NB4 (cell line): ENCODE measurements at regions not wholly inside any gene's neighbourhood (a gene's known extent, or its start where the extent isn't known, plus 50 kb on each side); places are given as distances from the start of the nearest gene placed in this dataset.

Source experiments
- DNase-seq: peaks from one replicate; pipeline ENCODE4 v3.0.0; 2010; ENCODE audit warnings: low read depth
- H3K4me3 ChIP-seq: one replicate; pipeline ENCODE4 v1.5.1; 2011; ENCODE audit warnings: mild to moderate bottlenecking, low read depth, low read length, moderate library complexity
- MYC ChIP-seq: IDR thresholded peaks from 2 replicates; pipeline ENCODE4 v1.6.1; 2011; ENCODE audit warnings: low read depth, low read length
- POLR2A ChIP-seq: IDR thresholded peaks from 2 replicates; pipeline ENCODE4 v1.6.1; 2011; ENCODE audit warnings: mild to moderate bottlenecking; ENCODE audit not compliant: insufficient read length; ENCODE audit errors: extremely low read depth
- TF ChIP-seq, protein P1 (sequence below): IDR thresholded peaks from 2 replicates; pipeline ENCODE4 v1.6.1; 2011; ENCODE audit warnings: low read depth, low read length
- TF ChIP-seq, protein P2 (sequence below): IDR thresholded peaks from one replicate; pipeline ENCODE4 v1.5.1; 2012; ENCODE audit warnings: low read depth, low read length

DNA sequence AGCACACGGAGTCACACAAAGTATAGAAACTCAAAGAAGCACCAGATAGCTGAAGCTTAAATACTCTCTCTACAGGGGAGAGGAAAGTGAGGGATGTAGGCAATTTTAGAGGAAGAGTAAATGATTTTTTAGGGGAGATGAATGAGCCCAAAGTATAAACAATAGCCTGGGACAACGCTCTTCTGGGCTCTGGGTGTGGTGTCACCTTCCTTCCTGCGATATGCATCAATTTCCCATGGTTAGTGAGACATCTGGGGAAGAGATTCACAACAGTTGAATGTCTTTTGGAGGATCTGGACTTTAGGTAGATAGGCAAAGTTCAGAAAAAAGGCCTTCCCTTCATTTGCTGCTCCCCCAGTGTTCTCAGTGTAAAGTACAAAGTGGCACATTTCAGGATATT is 125.2 kb downstream of the EFHB start:
- H3K4me3 ChIP-seq, result no peak overlapping the region
- DNase-seq, result no peak
- TF ChIP-seq, protein P1, sequence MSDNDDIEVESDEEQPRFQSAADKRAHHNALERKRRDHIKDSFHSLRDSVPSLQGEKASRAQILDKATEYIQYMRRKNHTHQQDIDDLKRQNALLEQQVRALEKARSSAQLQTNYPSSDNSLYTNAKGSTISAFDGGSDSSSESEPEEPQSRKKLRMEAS, result no peak
- TF ChIP-seq MYC (no peak), POLR2A (no peak)
- TF ChIP-seq, protein P2, sequence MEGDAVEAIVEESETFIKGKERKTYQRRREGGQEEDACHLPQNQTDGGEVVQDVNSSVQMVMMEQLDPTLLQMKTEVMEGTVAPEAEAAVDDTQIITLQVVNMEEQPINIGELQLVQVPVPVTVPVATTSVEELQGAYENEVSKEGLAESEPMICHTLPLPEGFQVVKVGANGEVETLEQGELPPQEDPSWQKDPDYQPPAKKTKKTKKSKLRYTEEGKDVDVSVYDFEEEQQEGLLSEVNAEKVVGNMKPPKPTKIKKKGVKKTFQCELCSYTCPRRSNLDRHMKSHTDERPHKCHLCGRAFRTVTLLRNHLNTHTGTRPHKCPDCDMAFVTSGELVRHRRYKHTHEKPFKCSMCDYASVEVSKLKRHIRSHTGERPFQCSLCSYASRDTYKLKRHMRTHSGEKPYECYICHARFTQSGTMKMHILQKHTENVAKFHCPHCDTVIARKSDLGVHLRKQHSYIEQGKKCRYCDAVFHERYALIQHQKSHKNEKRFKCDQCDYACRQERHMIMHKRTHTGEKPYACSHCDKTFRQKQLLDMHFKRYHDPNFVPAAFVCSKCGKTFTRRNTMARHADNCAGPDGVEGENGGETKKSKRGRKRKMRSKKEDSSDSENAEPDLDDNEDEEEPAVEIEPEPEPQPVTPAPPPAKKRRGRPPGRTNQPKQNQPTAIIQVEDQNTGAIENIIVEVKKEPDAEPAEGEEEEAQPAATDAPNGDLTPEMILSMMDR, result no peak

DNA sequence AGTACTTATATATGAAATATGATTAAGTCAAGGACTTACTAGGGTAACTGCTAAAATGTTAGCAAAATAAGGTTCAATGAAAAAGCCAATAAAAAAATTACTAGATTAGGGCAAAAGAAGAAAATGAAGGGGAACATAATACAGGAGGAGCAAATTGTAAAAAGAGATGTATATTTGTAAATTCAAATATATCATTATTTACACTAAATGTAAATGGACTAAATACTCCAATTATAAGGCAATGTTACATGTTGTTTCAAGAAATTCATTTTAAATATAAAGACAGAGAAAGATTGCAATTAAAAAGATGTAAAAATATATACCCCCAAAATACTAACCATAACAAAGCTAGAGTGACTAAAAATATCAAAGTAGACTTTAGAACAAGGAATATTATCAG is 134.1 kb downstream of the EFHB start:
- TF ChIP-seq, protein P1, result no peak
- TF ChIP-seq, protein P2, result no peak
- TF ChIP-seq MYC, result no peak
- TF ChIP-seq POLR2A, result no peak
- DNase-seq, result no peak
- no peak overlapping the region for H3K4me3 ChIP-seq

DNA sequence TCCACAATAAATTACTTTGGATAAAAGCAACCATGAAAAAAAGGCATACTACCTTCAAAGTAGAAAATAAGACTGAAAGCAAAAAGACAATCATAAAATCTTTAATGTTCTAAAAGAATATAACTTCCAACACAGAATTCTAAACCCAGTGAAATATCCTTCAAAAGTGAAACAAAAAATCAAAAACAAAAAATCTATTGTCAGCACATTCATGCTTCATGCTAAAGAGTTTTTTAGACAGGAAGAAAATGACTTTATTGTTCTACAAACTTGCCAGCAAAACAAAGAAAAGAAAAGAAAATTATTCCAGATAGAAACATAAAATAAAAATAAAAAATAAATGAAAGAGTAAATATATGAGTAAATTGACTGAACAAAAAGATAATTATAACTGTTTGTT is 134.9 kb downstream of the EFHB start:
- DNase-seq, result no peak
- H3K4me3 ChIP-seq, result no peak overlapping the region
- no peak for TF ChIP-seq POLR2A
- TF ChIP-seq, protein P1, result no peak
- no peak for TF ChIP-seq MYC
- TF ChIP-seq, protein P2, result no peak

DNA sequence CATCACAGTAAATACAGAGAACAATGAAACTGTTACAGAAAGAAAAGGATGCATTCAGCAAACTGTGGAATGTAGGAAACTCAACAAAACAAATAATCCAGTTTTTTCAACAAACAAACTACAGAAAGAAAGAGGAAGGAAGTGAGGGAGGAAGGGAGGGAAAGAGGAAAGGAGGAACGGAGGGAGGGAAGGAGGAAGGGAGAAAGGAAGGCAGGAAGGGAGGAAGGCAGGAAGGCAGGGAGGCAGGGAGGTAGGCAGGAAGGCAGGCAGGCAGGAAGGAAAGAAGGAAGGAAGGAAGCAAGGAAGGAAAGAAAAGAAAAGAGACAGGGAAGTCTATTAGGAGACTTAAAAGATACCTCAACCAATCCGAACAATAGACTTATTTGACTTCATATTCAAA is 135.7 kb downstream of the EFHB start:
- TF ChIP-seq POLR2A, result no peak
- TF ChIP-seq, protein P1, result no peak
- TF ChIP-seq, protein P2, result no peak
- TF ChIP-seq MYC, result no peak
- H3K4me3 ChIP-seq, result no peak overlapping the region
- DNase-seq, result no peak

DNA sequence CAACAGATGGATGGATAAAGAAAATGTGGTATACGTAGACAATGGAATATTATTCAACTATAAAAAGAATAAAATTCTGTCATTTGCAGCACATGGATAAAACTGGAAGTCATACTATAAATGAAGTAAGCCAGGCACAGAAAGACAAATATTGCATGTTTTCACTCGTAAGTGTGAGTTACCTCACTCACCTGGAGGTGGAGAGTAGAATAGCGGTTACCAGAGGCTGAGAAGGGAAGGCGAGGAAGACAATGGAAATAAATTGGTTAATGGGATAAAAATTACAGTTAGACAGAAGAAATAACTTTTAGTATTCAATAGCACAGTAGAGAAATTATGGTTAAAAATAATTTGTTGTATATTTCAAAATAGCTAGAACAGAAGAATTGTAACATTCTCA is 141.6 kb downstream of the EFHB start:
- DNase-seq, result no peak
- TF ChIP-seq MYC (no peak), POLR2A (no peak)
- TF ChIP-seq, protein P1, result no peak
- no peak overlapping the region for H3K4me3 ChIP-seq

DNA sequence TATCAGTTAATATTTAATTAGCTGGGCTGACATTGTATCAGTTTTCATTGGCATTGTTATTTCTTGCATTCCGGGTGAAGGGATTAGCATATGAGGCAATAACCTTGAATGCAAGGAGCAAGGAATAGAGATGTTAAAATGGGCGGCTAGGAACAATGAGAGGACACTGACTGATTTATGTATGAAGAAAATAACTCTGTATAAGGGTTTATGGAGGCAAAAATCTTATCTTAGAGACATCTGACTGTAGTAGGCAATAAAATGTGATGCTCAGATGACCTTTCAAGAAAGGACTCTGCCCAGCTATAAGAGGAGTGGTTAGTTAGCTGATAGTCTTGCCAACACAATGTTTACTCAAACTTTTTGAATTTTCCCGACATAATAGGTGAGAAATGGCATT is 158.3 kb downstream of the EFHB start:
- TF ChIP-seq POLR2A (no peak), MYC (no peak)
- TF ChIP-seq, protein P1, result no peak
- TF ChIP-seq, protein P2, result no peak
- DNase-seq, result no peak
- H3K4me3 ChIP-seq, result no peak overlapping the region
